Progenitor cell of endocrine pancreas (in vitro differentiated cells): ENCODE measurements at regions not wholly inside any gene's neighbourhood (a gene's known extent, or its start where the extent isn't known, plus 50 kb on each side); places are given as distances from the start of the nearest gene placed in this dataset.
"Not testable (repeated sequence)": the region's sequence is repeated elsewhere in the genome, so short reads cannot be mapped to it uniquely, and the experiment has no call there.

Source experiments
- DNase-seq: peaks from one replicate; pipeline ENCODE4 v3.0.0; 2021; ENCODE audit warnings: low spot score; ENCODE audit not compliant: unreplicated experiment
- H3K27ac Mint-ChIP-seq: 2 replicates; pipeline ENCODE4 v1.8.0; 2021; ENCODE audit warnings: mild to moderate bottlenecking, moderate library complexity, mixed read lengths
- H3K27me3 Mint-ChIP-seq: 2 replicates; pipeline ENCODE4 v1.8.0; 2021; ENCODE audit warnings: mixed read lengths
- H3K36me3 Mint-ChIP-seq: 2 replicates; pipeline ENCODE4 v1.8.0; 2022; ENCODE audit warnings: mixed read lengths; ENCODE audit not compliant: insufficient read depth
- H3K4me1 Mint-ChIP-seq: 2 replicates; pipeline ENCODE4 v1.8.0; 2021; ENCODE audit warnings: low read depth, mixed read lengths
- H3K4me3 Mint-ChIP-seq: 2 replicates; pipeline ENCODE4 v1.8.0; 2021; ENCODE audit warnings: low read depth, mild to moderate bottlenecking, moderate library complexity, mixed read lengths
- H3K9me3 Mint-ChIP-seq: 2 replicates; pipeline ENCODE4 v1.8.0; 2021; ENCODE audit warnings: low read depth, mixed read lengths
- CTCF ChIP-seq: fragments of 200-600 bp; sonication (generic); IDR thresholded peaks from one replicate; pipeline ENCODE4 v1.5.0; 2021; ENCODE audit warnings: antibody characterized with exemption, mild to moderate bottlenecking; ENCODE audit not compliant: unreplicated experiment

- DNase-seq: no peak
These were observed 208.5 kb upstream of the ASCC3 start for GRCh38 chr6:101089640-101090039.

GRCh38 chr6:101090281-101090680, 209.2 kb upstream of the ASCC3 start:
- TF ChIP-seq CTCF: no peak
- Mint-ChIP-seq H3K4me3 (no peak overlapping the region), H3K4me1 (peaks cover 9% of the 10 kb centered on the region), H3K9me3 (peaks cover 9% of the 10 kb centered on the region), H3K36me3 (peaks cover 3% of the 10 kb centered on the region), H3K27me3 (peaks cover 5% of the 10 kb centered on the region), H3K27ac (no peak overlapping the region)
- no peak for DNase-seq

More at GRCh38 chr6:101089640-101090039, 208.5 kb upstream of the ASCC3 start:
- Mint-ChIP-seq H3K4me3 (no peak overlapping the region), H3K27me3 (peaks cover 5% of the 10 kb centered on the region), H3K4me1 (peaks cover 13% of the 10 kb centered on the region), H3K27ac (no peak overlapping the region), H3K36me3 (peaks cover 3% of the 10 kb centered on the region), H3K9me3 (peaks cover 9% of the 10 kb centered on the region)
- no peak for TF ChIP-seq CTCF

- DNase-seq, H3K27ac Mint-ChIP-seq, H3K36me3 Mint-ChIP-seq, H3K4me1 Mint-ChIP-seq, H3K27me3 Mint-ChIP-seq, H3K4me3 Mint-ChIP-seq: not testable (repeated sequence)
- peaks cover 10% of the 10 kb centered on the region for H3K9me3 Mint-ChIP-seq
These were observed 217.5 kb upstream of the ASCC3 start for GRCh38 chr6:101098605-101099004.

GRCh38 chr6:101102702-101103101, 221.6 kb upstream of the ASCC3 start:
- Mint-ChIP-seq H3K36me3 (no peaks in the 10 kb centered on the region), H3K27ac (no peak overlapping the region), H3K4me3 (no peak overlapping the region), H3K4me1 (no peaks in the 10 kb centered on the region), H3K27me3 (no peaks in the 10 kb centered on the region), H3K9me3 (peaks cover 7% of the 10 kb centered on the region)
- DNase-seq: no peak
- TF ChIP-seq CTCF: no peak

GRCh38 chr6:101108286-101108685, 227.2 kb upstream of the ASCC3 start:
- H3K4me3 Mint-ChIP-seq: no peak overlapping the region
- H3K9me3 Mint-ChIP-seq: no peaks in the 10 kb centered on the region
- H3K27ac Mint-ChIP-seq: no peak overlapping the region
- no peak for TF ChIP-seq CTCF
- no peaks in the 10 kb centered on the region for H3K4me1 Mint-ChIP-seq
- H3K27me3 Mint-ChIP-seq: no peaks in the 10 kb centered on the region
- DNase-seq: no peak
- no peaks in the 10 kb centered on the region for H3K36me3 Mint-ChIP-seq

GRCh38 chr6:101110814-101111213, 229.7 kb upstream of the ASCC3 start:
- Mint-ChIP-seq H3K27ac (no peak overlapping the region), H3K9me3 (no peaks in the 10 kb centered on the region), H3K4me3 (no peak overlapping the region), H3K4me1 (no peaks in the 10 kb centered on the region), H3K36me3 (no peaks in the 10 kb centered on the region), H3K27me3 (no peaks in the 10 kb centered on the region)
- no peak for DNase-seq
- TF ChIP-seq CTCF: no peak
